NCI-H446 treated with DMSO at 0.1 percent for 48 hours (cell line): ENCODE measurements at regions not wholly inside any gene's neighbourhood (a gene's known extent, or its start where the extent isn't known, plus 50 kb on each side); places are given as distances from the start of the nearest gene placed in this dataset.

Source experiments
- DNase-seq: peaks from one replicate; lab custom pipeline; 2025; lab: John Stamatoyannopoulos, UW

GRCh38 chr2:126392889-126393288, 263.1 kb upstream of the GYPC start:
- DNase-seq = no peak

GRCh38 chr2:126399001-126399400, 257.0 kb upstream of the GYPC start:
- DNase-seq = no peak

GRCh38 chr2:126403039-126403628, 252.8 kb upstream of the GYPC start:
- DNase-seq = no peak

- no peak for DNase-seq
Observed at GRCh38 chr2:126406267-126406666, 249.7 kb upstream of the GYPC start.

GRCh38 chr2:126408671-126409070, 247.3 kb upstream of the GYPC start:
- no peak for DNase-seq

- DNase-seq = no peak
Observed at GRCh38 chr2:126409850-126410249, 246.1 kb upstream of the GYPC start.

- DNase-seq = no peak
Observed at GRCh38 chr2:126413079-126413478, 242.9 kb upstream of the GYPC start.

GRCh38 chr2:126419403-126419802, 236.6 kb upstream of the GYPC start:
- no peak for DNase-seq

- DNase-seq = no peak
Observed at GRCh38 chr2:126425943-126426342, 230.0 kb upstream of the GYPC start.

- DNase-seq = no peak
Observed at GRCh38 chr2:126429103-126429502, 226.9 kb upstream of the GYPC start.

GRCh38 chr2:126431136-126431535, 224.8 kb upstream of the GYPC start:
- DNase-seq = no peak

GRCh38 chr2:126436411-126436810, 219.5 kb upstream of the GYPC start:
- no peak for DNase-seq

GRCh38 chr2:126437016-126437415, 218.9 kb upstream of the GYPC start:
- no peak for DNase-seq

GRCh38 chr2:126444512-126444911, 211.4 kb upstream of the GYPC start:
- no peak for DNase-seq

GRCh38 chr2:126446106-126446695, 209.8 kb upstream of the GYPC start:
- no peak for DNase-seq

GRCh38 chr2:126448611-126449010, 207.3 kb upstream of the GYPC start:
- DNase-seq = no peak

- no peak for DNase-seq
Observed at GRCh38 chr2:126449677-126450076, 206.3 kb upstream of the GYPC start.

GRCh38 chr2:126463892-126464674, 191.9 kb upstream of the GYPC start:
- DNase-seq = no peak

- no peak for DNase-seq
Observed at GRCh38 chr2:126467367-126468054, 188.4 kb upstream of the GYPC start.

GRCh38 chr2:126475031-126475430, 180.9 kb upstream of the GYPC start:
- no peak for DNase-seq

- DNase-seq = no peak
Observed at GRCh38 chr2:126476691-126477090, 179.3 kb upstream of the GYPC start.

GRCh38 chr2:126480033-126480432, 175.9 kb upstream of the GYPC start:
- DNase-seq = no peak
